Caki2 (cell line): ENCODE measurements at regions not wholly inside any gene's neighbourhood (a gene's known extent, or its start where the extent isn't known, plus 50 kb on each side); places are given as distances from the start of the nearest gene placed in this dataset.
"Not testable (repeated sequence)": the region's sequence is repeated elsewhere in the genome, so short reads cannot be mapped to it uniquely, and the experiment has no call there.

ENCODE experiments used
- DNase-seq: peaks from one replicate; pipeline ENCODE4 v3.0.0-alpha.2; 2015; ENCODE audit warnings: low read depth
- in situ Hi-C: cut with HindIII; loops from 2 replicates; pipeline ENCODE4 v1.10.0; 2016; ENCODE audit warnings: low sequenced_read_pairs, low pct_unique_long_range_greater_than_20kb, mixed read lengths

GRCh38 chr5:163330723-163331668, 106.4 kb upstream of the CCNG1 start:
- no peak for DNase-seq
- in situ Hi-C loops, result no loop called here

- DNase-seq, in situ Hi-C loops: not testable (repeated sequence)
Observed at GRCh38 chr5:163336074-163336473, 101.3 kb upstream of the CCNG1 start.

GRCh38 chr5:163339148-163339547, 98.2 kb upstream of the CCNG1 start:
- no peak for DNase-seq
- in situ Hi-C loops, result no loop called here

GRCh38 chr5:163340378-163340777, 97.0 kb upstream of the CCNG1 start:
- DNase-seq, in situ Hi-C loops: not testable (repeated sequence)

- in situ Hi-C loops, result no loop called here
- DNase-seq, result no peak
Observed at GRCh38 chr5:163342306-163342705, 95.1 kb upstream of the CCNG1 start.

- in situ Hi-C loops, result no loop called here
- DNase-seq, result no peak
Observed at GRCh38 chr5:163345216-163345615, 92.2 kb upstream of the CCNG1 start.

GRCh38 chr5:163347671-163348070, 89.7 kb upstream of the CCNG1 start:
- in situ Hi-C loops, result no loop called here
- peak; percentile 49 for DNase-seq

- in situ Hi-C loops, result no loop called here
- peak; percentile 32 for DNase-seq
Observed at GRCh38 chr5:163350083-163350482, 87.3 kb upstream of the CCNG1 start.

- DNase-seq, result no peak
- in situ Hi-C loops, result no loop called here
Observed at GRCh38 chr5:163352531-163352930, 84.9 kb upstream of the CCNG1 start.

- DNase-seq, in situ Hi-C loops: not testable (repeated sequence)
Observed at GRCh38 chr5:163355811-163356210, 81.6 kb upstream of the CCNG1 start.

GRCh38 chr5:163357636-163358035, 79.8 kb upstream of the CCNG1 start:
- no peak for DNase-seq
- in situ Hi-C loops, result no loop called here

GRCh38 chr5:163360656-163361055, 76.7 kb upstream of the CCNG1 start:
- DNase-seq, result no peak
- in situ Hi-C loops, result no loop called here

- DNase-seq, result no peak
Observed at GRCh38 chr5:163361450-163361849, 75.9 kb upstream of the CCNG1 start.

GRCh38 chr5:163362840-163363371, 74.5 kb upstream of the CCNG1 start:
- DNase-seq, result peak; percentile 71
- in situ Hi-C loops, result no loop called here

More at GRCh38 chr5:163361450-163361849, 75.9 kb upstream of the CCNG1 start:
- in situ Hi-C loops, result no loop called here

- in situ Hi-C loops, result no loop called here
- DNase-seq, result no peak
Observed at GRCh38 chr5:163363389-163363788, 74.0 kb upstream of the CCNG1 start.

GRCh38 chr5:163366757-163367156, 70.6 kb upstream of the CCNG1 start:
- no peak for DNase-seq
- in situ Hi-C loops, result no loop called here

- in situ Hi-C loops, result no loop called here
- no peak for DNase-seq
Observed at GRCh38 chr5:163369776-163370385, 67.5 kb upstream of the CCNG1 start.

- DNase-seq, result peak; percentile 96
- in situ Hi-C loops, result no loop called here
Observed at GRCh38 chr5:163373436-163374084, 63.8 kb upstream of the CCNG1 start.

- in situ Hi-C loops, result no loop called here
- no peak for DNase-seq
Observed at GRCh38 chr5:163377982-163378381, 59.4 kb upstream of the CCNG1 start.
